ENCODE measurements at regions not wholly inside any gene's neighbourhood (a gene's known extent, or its start where the extent isn't known, plus 50 kb on each side); places are given as distances from the start of the nearest gene placed in this dataset.

GRCh38 chr14:94682061-94682516 is 69.9 kb downstream of the SERPINA3 start:
- TF ChIP-seq CTCF (IDR thresholded peaks at IDR 0.05) (no peak), POLR2A (IDR thresholded peaks at IDR 0.05) (no peak), POLR2AphosphoS5 (IDR thresholded peaks at IDR 0.05; ENCODE audit: insufficient read depth in 1 of 2, low read depth in 1 of 2) (no peak)

All from vagina (tissue), 2 donors.